MV-4-11 (cell line): ENCODE measurements at regions not wholly inside any gene's neighbourhood (a gene's known extent, or its start where the extent isn't known, plus 50 kb on each side); places are given as distances from the start of the nearest gene placed in this dataset.
A peak's percentile ranks its signal among the peaks of the same experiment; 100 is the strongest.

ENCODE experiments used
- DNase-seq: peaks from one replicate; lab custom pipeline; 2025; lab: John Stamatoyannopoulos, UW

GRCh38 chr13:111456452-111457230 is 136.2 kb downstream of the TEX29 start:
- DNase-seq, result no peak

- DNase-seq, result no peak
Observed at GRCh38 chr13:111458001-111458531, 137.6 kb downstream of the TEX29 start.

GRCh38 chr13:111458739-111459138 is 138.3 kb downstream of the TEX29 start:
- no peak for DNase-seq

GRCh38 chr13:111459803-111460547 is 139.5 kb downstream of the TEX29 start:
- DNase-seq, result no peak

DNA sequence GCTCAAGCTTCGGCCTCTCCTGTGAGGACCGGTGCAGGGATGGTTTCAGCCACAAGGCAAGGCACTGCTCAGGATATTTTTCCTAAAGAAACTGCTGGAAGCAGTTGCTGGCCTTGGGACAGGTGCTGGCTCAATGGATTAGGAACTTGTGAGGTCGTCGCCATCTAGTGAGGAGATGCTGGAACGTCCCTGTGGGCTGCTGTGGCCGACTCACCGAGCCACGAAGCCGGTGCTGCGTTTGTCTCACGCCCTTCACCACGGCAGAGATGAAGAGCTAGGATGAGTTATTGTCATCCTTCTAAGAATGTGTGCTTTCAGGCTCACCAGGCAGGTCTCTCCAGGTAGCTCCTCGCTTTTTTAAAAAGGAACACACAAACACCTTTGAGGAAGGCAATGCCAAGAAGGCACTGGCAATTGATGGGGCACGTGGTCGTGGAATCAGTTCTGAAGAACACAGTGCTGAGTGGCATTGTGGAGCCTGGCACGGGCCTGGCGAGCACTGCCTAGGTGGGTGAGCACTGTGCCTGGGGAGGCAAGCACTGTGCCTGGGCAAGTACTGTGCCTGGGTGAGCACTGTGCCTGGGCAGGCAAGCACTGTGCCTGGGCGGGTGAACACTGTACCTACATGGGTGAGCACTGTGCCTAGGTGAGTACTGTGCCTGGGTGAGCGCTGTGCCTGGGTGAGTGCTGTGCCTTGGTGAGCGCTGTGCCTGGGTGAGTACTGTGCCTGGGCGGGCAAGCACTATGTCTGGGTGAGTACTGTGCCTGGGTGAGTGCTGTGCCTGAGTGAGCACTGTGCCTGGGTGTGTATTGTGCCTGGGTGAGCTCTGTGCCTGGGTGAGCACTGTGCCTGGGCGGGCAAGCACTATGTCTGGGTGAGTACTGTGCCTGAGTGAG is 140.4 kb downstream of the TEX29 start:
- no peak for DNase-seq

GRCh38 chr13:111461445-111462149 is 141.2 kb downstream of the TEX29 start:
- DNase-seq, result no peak

GRCh38 chr13:111462221-111462764 is 141.9 kb downstream of the TEX29 start:
- DNase-seq, result no peak

- DNase-seq, result no peak
Observed at GRCh38 chr13:111462944-111463343, 142.5 kb downstream of the TEX29 start.

DNA sequence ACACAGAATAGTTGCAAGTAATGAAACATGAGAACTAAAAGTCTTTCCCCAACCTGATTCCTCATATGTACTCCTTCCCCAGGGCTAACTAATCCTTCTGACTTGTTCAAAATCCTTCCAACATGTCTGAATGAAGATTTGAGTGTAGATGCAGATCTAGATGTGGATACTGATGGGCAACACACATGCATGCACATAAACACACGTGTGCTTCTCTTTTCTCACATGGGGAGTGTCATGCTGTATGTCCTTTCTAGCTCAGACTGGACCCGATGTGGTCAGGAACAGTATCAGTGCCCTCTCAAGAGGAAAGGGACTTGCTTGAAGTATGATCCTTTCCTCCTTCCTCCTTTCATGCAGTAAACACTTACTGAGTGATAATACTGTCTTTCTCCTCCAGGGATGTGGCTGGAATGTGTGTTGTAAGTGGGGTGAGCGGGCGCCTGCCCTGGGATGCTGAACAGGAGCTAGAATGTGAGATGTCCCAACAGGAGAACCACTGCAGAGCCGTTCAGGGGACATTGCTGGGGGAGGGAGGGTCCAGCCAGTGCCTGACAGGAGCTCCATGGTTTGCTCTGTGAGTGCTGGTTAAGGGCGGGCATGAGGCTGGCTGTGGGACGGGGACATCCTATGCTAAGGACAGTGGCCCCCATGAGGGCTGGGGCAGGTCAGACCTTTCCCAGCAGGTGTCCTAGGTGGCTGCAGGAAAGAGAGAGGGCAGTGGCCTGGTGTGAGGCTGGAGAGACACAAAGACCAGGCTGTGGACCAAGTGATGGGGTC is 146.9 kb downstream of the TEX29 start:
- DNase-seq, result no peak

DNA sequence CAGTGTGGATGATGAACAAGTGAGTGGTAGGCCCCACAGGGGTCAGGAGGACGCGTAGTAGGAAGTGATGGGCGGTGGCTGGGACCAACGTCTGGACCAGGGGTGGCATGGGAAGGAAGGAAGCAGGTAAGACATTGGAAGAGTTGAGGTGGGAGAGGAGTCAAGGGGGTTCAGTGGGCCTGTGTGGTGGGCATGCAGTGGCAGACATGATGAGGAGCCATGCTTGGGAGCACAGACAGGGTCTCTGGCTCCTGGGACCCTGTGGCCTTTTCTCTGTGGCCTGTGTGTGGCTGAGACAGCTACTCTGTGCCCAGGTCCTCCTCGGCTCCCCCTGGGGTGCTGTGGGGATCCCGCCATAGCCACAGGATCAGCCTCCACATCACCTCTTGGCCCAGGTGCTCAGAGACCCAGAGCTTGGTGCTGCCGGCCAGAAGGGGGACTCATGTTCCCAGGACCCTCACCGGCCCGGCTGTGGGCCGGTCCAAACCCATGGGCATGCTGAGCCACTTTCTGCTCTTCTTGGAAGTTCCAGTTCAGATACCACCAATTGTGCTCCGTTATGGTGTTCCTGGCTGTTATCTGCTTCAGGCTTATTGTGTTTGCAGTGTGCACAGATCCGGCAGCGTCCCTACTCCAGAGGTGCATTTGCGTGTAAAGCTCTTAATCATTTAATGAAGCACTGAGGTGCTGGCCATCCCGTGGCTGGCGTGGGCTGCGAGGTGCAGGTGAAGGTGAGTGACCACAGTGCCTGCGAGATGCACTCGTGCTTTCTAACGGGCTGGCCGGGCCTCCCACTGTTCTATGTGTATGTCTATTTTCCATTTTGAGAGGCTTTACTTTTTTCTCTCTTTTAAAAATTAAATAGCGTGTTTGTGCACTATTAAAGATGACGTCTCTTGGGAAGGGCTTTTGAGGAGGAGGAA is 147.9 kb downstream of the TEX29 start:
- no peak for DNase-seq

DNA sequence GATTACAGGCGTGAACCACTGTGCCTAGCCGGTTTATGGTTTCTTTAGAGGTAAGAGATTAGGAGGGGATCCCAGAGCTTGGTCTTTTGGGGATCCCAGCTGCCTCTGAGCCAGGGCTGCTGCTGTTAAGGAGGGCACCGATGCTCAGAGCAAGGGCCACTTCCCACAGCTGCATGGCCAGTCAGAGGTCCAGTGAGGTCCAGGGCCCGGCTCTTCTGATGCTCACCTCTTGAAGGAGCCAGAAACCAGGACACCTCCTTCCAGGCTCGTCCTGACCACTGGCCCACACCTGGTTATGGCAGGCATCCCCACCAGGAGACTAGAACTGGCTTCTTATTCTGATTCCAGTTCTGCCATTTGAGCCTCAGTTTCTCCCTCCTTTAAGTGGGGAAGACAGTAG is 149.0 kb downstream of the TEX29 start:
- DNase-seq, result no peak

- no peak for DNase-seq
Observed at GRCh38 chr13:111469916-111470506, 149.6 kb downstream of the TEX29 start.

DNA sequence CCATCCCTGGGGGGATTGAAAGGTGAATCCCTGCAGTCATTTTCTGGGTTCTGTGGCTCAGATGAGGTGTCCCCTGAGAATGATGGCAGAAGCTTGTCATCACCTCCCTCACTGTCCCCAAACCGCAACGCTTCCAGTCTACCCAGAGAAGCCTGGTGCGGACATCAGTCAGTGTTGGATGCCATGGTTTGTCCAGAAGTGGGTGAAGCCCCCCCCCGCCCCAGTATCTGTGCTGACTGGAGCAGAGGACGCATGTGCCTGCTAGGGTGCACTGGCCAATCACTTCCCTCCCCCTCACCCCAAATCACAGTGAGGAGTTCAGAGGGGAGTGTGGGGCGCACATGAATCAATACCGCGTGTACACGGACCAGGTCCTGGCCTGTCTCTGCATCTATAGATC is 150.5 kb downstream of the TEX29 start:
- DNase-seq, result no peak

- no peak for DNase-seq
Observed at GRCh38 chr13:111472083-111472482, 151.6 kb downstream of the TEX29 start.

- DNase-seq, result no peak
Observed at GRCh38 chr13:111472559-111473460, 152.4 kb downstream of the TEX29 start.

GRCh38 chr13:111474136-111475002 is 153.9 kb downstream of the TEX29 start:
- peak; percentile 9 for DNase-seq

DNA sequence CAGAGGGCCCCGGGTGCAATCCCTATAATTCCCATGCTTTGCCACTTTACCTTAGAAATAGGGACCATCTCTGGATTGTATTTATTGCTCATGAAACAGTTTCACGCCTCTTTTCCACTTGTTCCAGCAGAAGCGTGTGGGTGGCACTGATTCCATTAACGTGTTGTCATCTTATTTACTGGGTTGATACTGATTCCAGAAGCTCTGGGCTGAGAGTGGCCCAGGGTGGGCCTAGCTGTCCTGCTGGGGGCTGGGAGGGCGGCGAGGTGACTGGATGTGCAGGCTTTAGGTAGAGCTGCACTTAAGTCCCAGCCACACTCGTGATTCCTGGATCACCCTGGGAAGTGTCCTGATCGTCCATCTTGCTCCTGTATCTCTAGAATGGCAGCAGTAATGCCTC is 155.0 kb downstream of the TEX29 start:
- no peak for DNase-seq
